ENCODE measurements at regions not wholly inside any gene's neighbourhood (a gene's known extent, or its start where the extent isn't known, plus 50 kb on each side); places are given as distances from the start of the nearest gene placed in this dataset.

DNA sequence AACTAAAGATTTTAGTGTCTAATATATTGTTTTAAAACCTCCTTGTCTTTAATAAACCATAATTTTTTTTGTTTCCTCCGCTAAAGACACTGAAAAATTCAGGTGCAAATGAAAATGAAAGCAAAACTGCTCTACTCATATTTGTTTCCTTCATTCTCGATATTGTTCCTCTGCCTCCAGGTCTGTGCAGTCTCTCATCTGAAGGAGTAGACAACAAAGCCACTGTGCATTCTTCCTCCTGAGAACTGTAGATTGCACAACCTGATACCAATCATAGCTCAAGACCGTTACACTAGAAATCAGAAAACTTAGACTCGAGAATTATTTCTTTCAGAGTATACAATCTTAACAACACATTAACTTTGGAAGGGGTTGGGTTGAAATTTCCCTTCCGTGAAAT is 373.1 kb upstream of the CXADR start:
- TF ChIP-seq, protein P1, sequence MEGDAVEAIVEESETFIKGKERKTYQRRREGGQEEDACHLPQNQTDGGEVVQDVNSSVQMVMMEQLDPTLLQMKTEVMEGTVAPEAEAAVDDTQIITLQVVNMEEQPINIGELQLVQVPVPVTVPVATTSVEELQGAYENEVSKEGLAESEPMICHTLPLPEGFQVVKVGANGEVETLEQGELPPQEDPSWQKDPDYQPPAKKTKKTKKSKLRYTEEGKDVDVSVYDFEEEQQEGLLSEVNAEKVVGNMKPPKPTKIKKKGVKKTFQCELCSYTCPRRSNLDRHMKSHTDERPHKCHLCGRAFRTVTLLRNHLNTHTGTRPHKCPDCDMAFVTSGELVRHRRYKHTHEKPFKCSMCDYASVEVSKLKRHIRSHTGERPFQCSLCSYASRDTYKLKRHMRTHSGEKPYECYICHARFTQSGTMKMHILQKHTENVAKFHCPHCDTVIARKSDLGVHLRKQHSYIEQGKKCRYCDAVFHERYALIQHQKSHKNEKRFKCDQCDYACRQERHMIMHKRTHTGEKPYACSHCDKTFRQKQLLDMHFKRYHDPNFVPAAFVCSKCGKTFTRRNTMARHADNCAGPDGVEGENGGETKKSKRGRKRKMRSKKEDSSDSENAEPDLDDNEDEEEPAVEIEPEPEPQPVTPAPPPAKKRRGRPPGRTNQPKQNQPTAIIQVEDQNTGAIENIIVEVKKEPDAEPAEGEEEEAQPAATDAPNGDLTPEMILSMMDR (IDR thresholded peaks at IDR 0.05), result no peak
- TF ChIP-seq POLR2A (IDR thresholded peaks at IDR 0.05) (no peak), EP300 (IDR thresholded peaks at IDR 0.05) (no peak)
